NCI-H1436 treated with DMSO at 0.1 percent for 48 hours (cell line): ENCODE measurements at regions not wholly inside any gene's neighbourhood (a gene's known extent, or its start where the extent isn't known, plus 50 kb on each side); places are given as distances from the start of the nearest gene placed in this dataset.

Experiments used
- DNase-seq: peaks from one replicate; lab custom pipeline; 2025; lab: John Stamatoyannopoulos, UW

GRCh38 chr6:170113141-170113540, 177.7 kb downstream of the DLL1 start:
- no peak for DNase-seq

- no peak for DNase-seq
Observed at GRCh38 chr6:170112583-170112860, 178.4 kb downstream of the DLL1 start.

- DNase-seq: no peak
Observed at GRCh38 chr6:170111816-170112582, 178.9 kb downstream of the DLL1 start.

GRCh38 chr6:170111141-170111664, 179.7 kb downstream of the DLL1 start:
- DNase-seq: no peak

- no peak for DNase-seq
Observed at GRCh38 chr6:170110201-170111140, 180.4 kb downstream of the DLL1 start.

- DNase-seq: no peak
Observed at GRCh38 chr6:170108890-170109587, 181.8 kb downstream of the DLL1 start.

- no peak for DNase-seq
Observed at GRCh38 chr6:170108456-170108855, 182.4 kb downstream of the DLL1 start.

- no peak for DNase-seq
Observed at GRCh38 chr6:170107606-170108222, 183.2 kb downstream of the DLL1 start.

- DNase-seq: no peak
Observed at GRCh38 chr6:170106906-170107525, 183.9 kb downstream of the DLL1 start.

- no peak for DNase-seq
Observed at GRCh38 chr6:170102582-170103481, 188.0 kb downstream of the DLL1 start.

- no peak for DNase-seq
Observed at GRCh38 chr6:170102038-170102437, 188.8 kb downstream of the DLL1 start.

GRCh38 chr6:170101281-170102035, 189.4 kb downstream of the DLL1 start:
- DNase-seq: no peak

GRCh38 chr6:170100046-170100445, 190.8 kb downstream of the DLL1 start:
- DNase-seq: no peak

- no peak for DNase-seq
Observed at GRCh38 chr6:170099387-170099786, 191.5 kb downstream of the DLL1 start.

GRCh38 chr6:170098428-170099170, 192.3 kb downstream of the DLL1 start:
- DNase-seq: no peak

- DNase-seq: no peak
Observed at GRCh38 chr6:170097505-170098427, 193.1 kb downstream of the DLL1 start.

- DNase-seq: no peak
Observed at GRCh38 chr6:170096803-170097504, 193.9 kb downstream of the DLL1 start.
